ENCODE measurements at regions not wholly inside any gene's neighbourhood (a gene's known extent, or its start where the extent isn't known, plus 50 kb on each side); places are given as distances from the start of the nearest gene placed in this dataset.

GRCh38 chr2:240253583-240254145 lies 113.2 kb upstream of the OTOS start:
- TF ChIP-seq POLR2A (IDR thresholded peaks at IDR 0.05) (no peak), POLR2AphosphoS5 (IDR thresholded peaks at IDR 0.05) (no peak)
